Loucy (cell line): ENCODE measurements at regions not wholly inside any gene's neighbourhood (a gene's known extent, or its start where the extent isn't known, plus 50 kb on each side); places are given as distances from the start of the nearest gene placed in this dataset.

Experiments used
- H2AFZ ChIP-seq: fragments of 200-600 bp; sonication (generic); 2 replicates; pipeline ENCODE4 v1.6.0; 2016; ENCODE audit warnings: antibody characterized with exemption, mild to moderate bottlenecking, low read length, moderate library complexity
- H3F3A ChIP-seq: fragments of 200-600 bp; 2 replicates; pipeline ENCODE4 v1.6.0; 2016; ENCODE audit warnings: antibody characterized with exemption, low read depth, mild to moderate bottlenecking
- H3K27me3 ChIP-seq: fragments of 200-600 bp; sonication (generic); 2 replicates; pipeline ENCODE4 v1.6.1; 2014; ENCODE audit warnings: low read length, mild to moderate bottlenecking; ENCODE audit not compliant: insufficient read depth, poor library complexity, severe bottlenecking
- H3K36me3 ChIP-seq: fragments of 200-600 bp; sonication (generic); 2 replicates; pipeline ENCODE4 v1.6.1; 2016; ENCODE audit warnings: low read length; ENCODE audit not compliant: insufficient read depth
- H3K4me1 ChIP-seq: fragments of 200-600 bp; sonication (generic); 2 replicates; pipeline ENCODE4 v1.5.1; 2014; ENCODE audit warnings: low read length, mild to moderate bottlenecking; ENCODE audit not compliant: insufficient read depth, poor library complexity, severe bottlenecking
- H3K4me2 ChIP-seq: fragments of 200-600 bp; sonication (generic); 2 replicates; pipeline ENCODE4 v1.6.0; 2014; ENCODE audit warnings: antibody characterized with exemption, low read length, low read depth, mild to moderate bottlenecking; ENCODE audit not compliant: poor library complexity, severe bottlenecking
- H3K4me3 ChIP-seq: fragments of 200-600 bp; sonication (generic); 2 replicates; pipeline ENCODE4 v1.5.1; 2014; ENCODE audit warnings: low read length, mild to moderate bottlenecking, mixed read lengths; ENCODE audit not compliant: poor library complexity, severe bottlenecking
- H3K79me2 ChIP-seq: fragments of 200-600 bp; sonication (generic); 2 replicates; pipeline ENCODE4 v1.6.1; 2014; ENCODE audit warnings: low read length; ENCODE audit not compliant: insufficient read depth
- H3K9ac ChIP-seq: fragments of 200-600 bp; sonication (generic); 2 replicates; pipeline ENCODE4 v1.6.0; 2014; ENCODE audit warnings: mild to moderate bottlenecking, low read depth, low read length, moderate library complexity; ENCODE audit not compliant: poor library complexity, severe bottlenecking
- H3K9me2 ChIP-seq: fragments of 200-600 bp; sonication (generic); replicated peaks from 2 replicates; pipeline ENCODE4 v1.6.1; 2016; ENCODE audit warnings: low read depth, low read length, mixed read lengths
- H3K9me3 ChIP-seq: fragments of 200-600 bp; sonication (generic); 2 replicates; pipeline ENCODE4 v1.6.1; 2014; ENCODE audit warnings: mild to moderate bottlenecking, antibody characterized with exemption, low read length, low read depth; ENCODE audit not compliant: insufficient read depth
- H4K20me1 ChIP-seq: fragments of 200-600 bp; sonication (generic); 2 replicates; pipeline ENCODE4 v1.6.0; 2014; ENCODE audit warnings: antibody characterized with exemption, low read length, mild to moderate bottlenecking; ENCODE audit not compliant: insufficient read depth, poor library complexity, severe bottlenecking
- EZH2phosphoT487 ChIP-seq: fragments of 200-600 bp; IDR thresholded peaks from 2 replicates; pipeline ENCODE4 v1.6.1; 2018; ENCODE audit warnings: antibody characterized with exemption, mild to moderate bottlenecking, moderate library complexity, borderline replicate concordance
- TF ChIP-seq, protein P1 (sequence below): fragments of 200-600 bp; sonication (generic); conservative IDR thresholded peaks from 2 replicates; pipeline ENCODE4 v1.5.1; 2014; ENCODE audit warnings: mild to moderate bottlenecking, antibody characterized with exemption, low read length

DNA sequence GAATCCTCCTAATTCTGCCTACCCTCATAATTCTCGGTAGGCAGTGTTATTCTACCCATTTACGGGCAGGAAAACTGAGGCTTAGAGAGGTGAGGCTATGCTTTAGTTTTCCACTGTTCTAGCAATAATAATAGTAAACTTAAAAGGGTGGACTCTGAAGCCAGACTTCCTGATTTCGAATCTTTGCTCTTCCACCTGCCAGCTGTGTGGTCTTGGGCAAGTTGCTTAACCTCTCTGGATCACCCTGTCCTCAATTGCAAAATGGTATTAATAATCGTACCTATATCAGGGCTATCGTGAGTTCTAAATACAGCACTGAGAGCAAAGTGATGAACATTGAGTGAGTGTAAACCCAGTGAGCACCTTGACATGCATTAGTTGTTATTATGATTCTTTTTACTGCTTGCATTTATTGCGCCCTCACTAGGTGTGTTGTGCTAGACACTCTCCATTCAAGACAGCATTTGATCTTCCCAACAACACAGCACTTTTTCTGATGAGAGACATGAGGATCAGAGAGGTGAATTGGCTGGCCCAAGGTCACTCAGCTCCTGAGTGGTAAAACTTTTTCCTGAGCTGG, 102.3 kb upstream of the CSF3R start:
- Histone ChIP-seq H3K9me3 (no peaks in the 10 kb centered on the region), H3K9ac (no peak overlapping the region), H3K79me2 (no peaks in the 10 kb centered on the region), H4K20me1 (no peaks in the 10 kb centered on the region), H3K4me1 (no peaks in the 10 kb centered on the region), H3F3A (no peaks in the 10 kb centered on the region), H2AFZ (no peak overlapping the region), H3K4me2 (no peak overlapping the region), H3K9me2 (no peaks in the 10 kb centered on the region), H3K36me3 (no peaks in the 10 kb centered on the region), H3K4me3 (no peak overlapping the region), H3K27me3 (no peaks in the 10 kb centered on the region)
- TF ChIP-seq, protein P1, sequence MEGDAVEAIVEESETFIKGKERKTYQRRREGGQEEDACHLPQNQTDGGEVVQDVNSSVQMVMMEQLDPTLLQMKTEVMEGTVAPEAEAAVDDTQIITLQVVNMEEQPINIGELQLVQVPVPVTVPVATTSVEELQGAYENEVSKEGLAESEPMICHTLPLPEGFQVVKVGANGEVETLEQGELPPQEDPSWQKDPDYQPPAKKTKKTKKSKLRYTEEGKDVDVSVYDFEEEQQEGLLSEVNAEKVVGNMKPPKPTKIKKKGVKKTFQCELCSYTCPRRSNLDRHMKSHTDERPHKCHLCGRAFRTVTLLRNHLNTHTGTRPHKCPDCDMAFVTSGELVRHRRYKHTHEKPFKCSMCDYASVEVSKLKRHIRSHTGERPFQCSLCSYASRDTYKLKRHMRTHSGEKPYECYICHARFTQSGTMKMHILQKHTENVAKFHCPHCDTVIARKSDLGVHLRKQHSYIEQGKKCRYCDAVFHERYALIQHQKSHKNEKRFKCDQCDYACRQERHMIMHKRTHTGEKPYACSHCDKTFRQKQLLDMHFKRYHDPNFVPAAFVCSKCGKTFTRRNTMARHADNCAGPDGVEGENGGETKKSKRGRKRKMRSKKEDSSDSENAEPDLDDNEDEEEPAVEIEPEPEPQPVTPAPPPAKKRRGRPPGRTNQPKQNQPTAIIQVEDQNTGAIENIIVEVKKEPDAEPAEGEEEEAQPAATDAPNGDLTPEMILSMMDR = no peak
- no peak for TF ChIP-seq EZH2phosphoT487

DNA sequence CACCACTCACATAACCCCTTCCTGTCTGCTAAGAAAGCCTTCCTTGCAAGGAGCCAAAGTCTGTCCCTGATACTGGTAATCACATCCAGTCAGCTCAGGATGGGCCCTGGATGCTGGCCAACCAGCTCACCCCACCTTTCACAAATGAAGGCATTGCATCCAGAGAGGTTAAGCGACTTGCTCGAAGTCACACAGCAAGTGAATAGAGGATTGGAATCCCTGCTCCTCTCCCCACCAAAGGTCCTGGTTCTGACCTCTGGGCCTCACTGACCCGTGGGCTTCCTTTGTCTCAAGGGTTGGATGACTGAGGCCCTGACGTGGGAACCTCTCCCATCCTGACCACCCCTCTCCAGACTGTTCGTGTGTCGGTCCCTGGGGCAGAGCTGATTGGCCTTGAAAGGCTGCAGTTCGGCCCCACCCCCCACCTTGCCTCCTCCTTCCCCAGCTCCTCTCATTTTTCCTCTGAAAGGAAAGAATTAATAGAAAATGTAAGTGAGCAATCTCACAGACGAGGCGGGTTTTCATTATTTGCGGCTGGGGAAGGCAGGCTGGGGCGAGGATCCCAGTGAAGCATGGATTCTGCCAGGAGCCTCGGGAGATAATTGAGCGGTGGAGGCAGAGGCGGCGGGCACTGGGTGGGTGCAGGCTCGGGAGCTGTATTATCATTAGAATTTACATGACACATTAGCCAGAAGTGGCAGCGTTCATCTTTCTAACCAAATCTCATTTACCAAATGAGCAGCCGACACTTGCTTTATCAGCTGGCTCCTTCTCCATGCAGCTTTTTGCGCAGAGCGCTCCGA, 101.5 kb upstream of the CSF3R start:
- H3F3A ChIP-seq = no peaks in the 10 kb centered on the region
- no peaks in the 10 kb centered on the region for H3K4me1 ChIP-seq
- H3K79me2 ChIP-seq = no peaks in the 10 kb centered on the region
- H3K4me2 ChIP-seq = no peak overlapping the region
- H3K9ac ChIP-seq = no peak overlapping the region
- no peaks in the 10 kb centered on the region for H3K9me3 ChIP-seq
- no peaks in the 10 kb centered on the region for H4K20me1 ChIP-seq
- no peak overlapping the region for H2AFZ ChIP-seq
- H3K9me2 ChIP-seq = no peaks in the 10 kb centered on the region
- H3K36me3 ChIP-seq = no peaks in the 10 kb centered on the region
- H3K27me3 ChIP-seq = no peaks in the 10 kb centered on the region
- H3K4me3 ChIP-seq = no peak overlapping the region
- no peak for TF ChIP-seq EZH2phosphoT487
- TF ChIP-seq, protein P1 = no peak

DNA sequence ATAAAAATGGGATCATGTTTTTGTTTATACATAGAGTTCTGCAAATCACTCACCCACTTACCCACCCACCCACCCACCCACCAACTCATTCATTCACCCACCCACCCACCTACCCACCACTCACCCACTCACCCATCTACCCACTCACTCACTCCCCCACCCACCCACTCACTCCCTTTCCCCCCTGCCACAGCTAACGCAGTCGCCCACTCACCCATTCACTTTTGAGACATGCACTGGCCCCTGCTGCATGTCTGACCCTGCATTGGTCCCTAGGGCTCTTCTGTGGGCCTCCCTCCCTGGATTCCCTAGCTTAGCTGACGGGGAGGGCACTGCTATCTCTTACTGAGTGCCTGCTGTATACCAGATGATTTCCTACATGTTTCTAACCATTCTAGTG, 100.4 kb upstream of the CSF3R start:
- H3K9ac ChIP-seq = no peak overlapping the region
- no peaks in the 10 kb centered on the region for H3K79me2 ChIP-seq
- no peak overlapping the region for H3K4me2 ChIP-seq
- H4K20me1 ChIP-seq = no peaks in the 10 kb centered on the region
- H3K9me2 ChIP-seq = no peaks in the 10 kb centered on the region
- no peak overlapping the region for H3K4me3 ChIP-seq
- H3K36me3 ChIP-seq = no peaks in the 10 kb centered on the region
- H3K9me3 ChIP-seq = no peaks in the 10 kb centered on the region
- no peak overlapping the region for H2AFZ ChIP-seq
- H3K4me1 ChIP-seq = no peaks in the 10 kb centered on the region
- H3F3A ChIP-seq = no peaks in the 10 kb centered on the region
- no peaks in the 10 kb centered on the region for H3K27me3 ChIP-seq
- TF ChIP-seq, protein P1 = no peak
- no peak for TF ChIP-seq EZH2phosphoT487
